Mesodermal cell (in vitro differentiated cells): ENCODE measurements at regions not wholly inside any gene's neighbourhood (a gene's known extent, or its start where the extent isn't known, plus 50 kb on each side); places are given as distances from the start of the nearest gene placed in this dataset.

Source experiments
- H3K27ac ChIP-seq: 2 replicates; pipeline ENCODE4 v1.7.0; 2013; ENCODE audit warnings: mild to moderate bottlenecking, low read depth, low read length, moderate library complexity; ENCODE audit not compliant: severe bottlenecking
- H3K36me3 ChIP-seq: 2 replicates; pipeline ENCODE4 v1.7.1; 2013; ENCODE audit warnings: mild to moderate bottlenecking, low read length, moderate library complexity; ENCODE audit not compliant: control insufficient read depth, insufficient read depth
- H3K4me1 ChIP-seq: one replicate; pipeline ENCODE4 v1.7.1; 2013; ENCODE audit warnings: mild to moderate bottlenecking, low read length; ENCODE audit not compliant: insufficient read depth, control insufficient read depth, poor library complexity, severe bottlenecking
- H3K4me3 ChIP-seq: 2 replicates; pipeline ENCODE4 v1.7.0; 2013; ENCODE audit warnings: low read length, control low read depth, mild to moderate bottlenecking; ENCODE audit not compliant: insufficient read depth, poor library complexity, severe bottlenecking; ENCODE audit errors: extremely low read depth
- H3K9me3 ChIP-seq: 2 replicates; pipeline ENCODE4 v1.7.1; 2013; ENCODE audit warnings: mild to moderate bottlenecking, low read length, moderate library complexity; ENCODE audit not compliant: control insufficient read depth
- WGBS, 2 experiments: methylation state at CpG; one replicate each; pipeline ENCODE4 v1.1.5; 2013; ENCODE audit warnings: missing lambda C conversion rate in 2 of 2; ENCODE audit not compliant: insufficient coverage in 2 of 2; 5-methylcytosine and 5-hydroxymethylcytosine counted together

GRCh38 chr6:11428371-11428770 lies 109.2 kb upstream of the TMEM170B start:
- WGBS, 2 experiments = 20% methylated on average over 1 of the region's 2 CpGs; no CpG with 5 or more reads in 1 of the 2 experiments
- no peaks in the 10 kb centered on the region for H3K9me3 ChIP-seq
- peak overlapping the region; percentile 86 for H3K27ac ChIP-seq
- no peak overlapping the region for H3K4me3 ChIP-seq
- H3K4me1 ChIP-seq = peaks cover 82% of the 10 kb centered on the region
- no peaks in the 10 kb centered on the region for H3K36me3 ChIP-seq

DNA sequence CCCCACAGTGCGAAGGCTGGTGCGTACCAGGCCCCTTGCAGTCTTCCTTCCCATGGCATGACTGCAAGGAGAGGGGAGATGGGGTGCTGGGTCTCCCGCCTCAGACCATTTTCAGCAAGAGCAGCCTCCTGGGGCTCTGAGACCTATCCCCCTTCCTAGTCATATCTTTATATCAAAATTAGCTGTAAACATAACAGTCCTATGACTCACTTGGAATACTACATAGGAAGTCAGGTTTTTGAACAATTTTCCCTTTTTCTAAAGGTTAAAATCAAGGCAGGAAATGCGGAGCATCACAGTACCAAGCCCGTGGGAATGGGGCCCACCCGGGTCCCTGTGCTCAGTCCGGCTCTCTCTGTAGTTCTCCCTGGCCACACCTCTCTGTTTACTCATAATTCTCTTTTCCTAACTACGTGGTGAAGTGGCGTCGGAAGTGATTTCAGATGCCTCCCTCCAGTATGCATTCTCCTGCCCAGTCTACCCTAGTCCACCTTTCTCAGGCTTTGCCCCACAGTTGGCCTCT lies 109.8 kb upstream of the TMEM170B start:
- Histone ChIP-seq H3K9me3 (no peaks in the 10 kb centered on the region), H3K4me3 (no peak overlapping the region), H3K4me1 (peaks cover 83% of the 10 kb centered on the region), H3K27ac (peak overlapping the region; percentile 86), H3K36me3 (no peaks in the 10 kb centered on the region)
- WGBS, 2 experiments = 79 to 80% methylated on average over 7 to 9 of the region's 10 CpGs

DNA sequence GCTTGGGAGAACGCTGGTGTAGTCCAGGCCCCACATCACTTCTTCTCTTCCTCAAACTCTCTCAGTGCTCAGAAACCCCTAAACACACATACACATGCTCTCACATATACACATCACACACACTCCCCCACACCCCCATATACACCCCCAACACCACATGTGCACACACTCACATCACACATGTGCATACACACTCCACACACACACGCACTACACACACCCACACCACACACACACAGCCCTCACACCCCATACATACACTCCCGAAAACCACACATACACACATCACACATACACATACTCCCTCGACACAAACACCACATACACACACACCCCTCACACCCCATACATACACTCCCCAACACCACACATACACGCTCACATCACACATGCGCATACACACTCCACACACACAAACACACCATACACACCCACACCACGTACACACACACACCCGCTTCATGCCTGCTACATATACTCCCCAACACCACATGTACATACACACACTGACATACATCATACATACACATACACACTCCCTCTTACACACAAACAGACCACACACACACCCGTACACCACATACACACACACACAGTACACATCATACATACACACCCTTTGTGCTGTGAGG lies 110.3 kb upstream of the TMEM170B start:
- Histone ChIP-seq H3K4me1 (peaks cover 79% of the 10 kb centered on the region), H3K4me3 (no peak overlapping the region), H3K36me3 (no peaks in the 10 kb centered on the region), H3K9me3 (no peaks in the 10 kb centered on the region), H3K27ac (peak overlapping the region; percentile 86)
- WGBS, 2 experiments = 90 to 94% methylated on average over 6 to 8 of the region's 9 CpGs

DNA sequence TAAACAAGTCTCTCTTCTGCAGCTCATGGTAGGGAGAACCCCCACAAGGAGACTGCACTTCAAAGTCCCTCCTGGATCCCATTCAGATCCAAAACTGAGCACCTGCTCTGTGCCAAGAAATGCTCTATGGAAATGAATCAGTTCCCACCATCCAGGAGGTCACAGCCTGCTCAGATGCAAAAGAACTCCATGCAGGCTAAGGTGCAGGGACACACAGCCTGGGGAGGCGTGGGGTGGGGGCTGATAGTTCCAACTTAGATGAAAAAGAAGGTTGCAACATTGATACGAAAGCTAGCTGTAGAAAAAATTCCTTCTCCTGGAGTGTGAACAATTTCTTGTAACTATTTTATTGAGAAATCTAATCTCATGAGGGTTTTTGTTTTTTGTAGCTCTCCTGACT lies 111.0 kb upstream of the TMEM170B start:
- 100% methylated on average over 1 of the region's 2 CpGs for WGBS, 2 experiments
- Histone ChIP-seq H3K9me3 (no peaks in the 10 kb centered on the region), H3K27ac (no peak overlapping the region), H3K36me3 (no peaks in the 10 kb centered on the region), H3K4me1 (peaks cover 76% of the 10 kb centered on the region), H3K4me3 (no peak overlapping the region)

- WGBS, 2 experiments = 70% methylated on average over 1 of the region's 1 CpG
- peaks cover 74% of the 10 kb centered on the region for H3K4me1 ChIP-seq
- H3K36me3 ChIP-seq = no peaks in the 10 kb centered on the region
- no peaks in the 10 kb centered on the region for H3K9me3 ChIP-seq
- H3K4me3 ChIP-seq = no peak overlapping the region
- H3K27ac ChIP-seq = peak overlapping the region; percentile 83
Observed at GRCh38 chr6:11425876-11426275, 111.7 kb upstream of the TMEM170B start.

DNA sequence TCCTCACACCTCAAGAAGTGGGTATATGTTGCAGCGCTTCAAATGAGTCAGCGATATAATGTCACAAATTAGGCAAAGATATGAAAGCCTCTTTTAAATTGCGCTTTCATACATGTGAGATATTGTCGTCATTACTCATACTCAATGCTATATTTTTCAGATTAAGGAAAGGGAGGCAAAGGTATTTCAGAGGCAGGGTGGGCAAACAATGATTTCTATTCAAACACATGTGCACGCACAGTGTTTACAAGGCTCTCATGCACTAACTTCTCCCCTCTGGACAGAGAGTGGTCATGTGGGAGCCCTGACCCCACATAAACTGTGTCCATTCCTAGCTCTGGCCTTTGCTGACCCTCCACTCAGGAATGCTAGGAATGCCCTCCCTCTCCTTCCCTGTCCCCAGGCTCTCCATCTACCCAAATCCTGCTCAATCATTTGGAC lies 112.1 kb upstream of the TMEM170B start:
- Histone ChIP-seq H3K27ac (peak overlapping the region; percentile 83), H3K9me3 (no peaks in the 10 kb centered on the region), H3K4me3 (no peak overlapping the region), H3K36me3 (no peaks in the 10 kb centered on the region), H3K4me1 (peaks cover 70% of the 10 kb centered on the region)
- WGBS, 2 experiments = 38 to 88% methylated on average over 1 of the region's 5 CpGs

DNA sequence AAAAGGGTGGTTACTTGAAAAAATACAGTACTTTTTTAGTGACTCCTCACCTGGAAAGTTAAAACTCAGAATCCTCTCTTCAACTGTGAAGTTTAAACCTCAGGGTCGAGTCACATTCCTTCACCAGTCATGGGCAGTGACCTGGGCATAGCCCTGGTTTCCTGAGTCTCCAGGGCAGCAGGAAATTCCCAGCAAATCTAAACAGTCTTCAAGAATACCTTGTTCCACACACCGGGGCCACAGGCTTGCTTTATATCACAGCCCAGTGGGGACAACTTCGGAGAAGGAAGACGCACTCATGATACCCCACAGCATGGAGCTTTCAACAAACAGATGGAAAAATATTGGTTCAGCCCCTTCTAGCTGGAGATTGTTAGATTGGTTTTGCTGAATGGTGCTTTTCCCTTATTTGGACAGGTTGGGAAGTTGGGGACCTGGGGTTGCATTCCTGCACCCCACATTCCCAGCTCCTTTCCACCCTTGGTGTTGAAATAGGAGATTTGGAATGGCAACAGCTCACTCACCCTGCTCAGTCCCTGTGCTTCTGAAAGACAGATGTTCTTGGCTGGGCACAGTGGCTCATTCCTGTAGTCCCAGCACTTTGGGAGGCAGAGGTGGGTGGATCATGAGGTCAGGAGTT lies 113.0 kb upstream of the TMEM170B start:
- 23 to 92% methylated on average over 1 to 3 of the region's 4 CpGs for WGBS, 2 experiments
- Histone ChIP-seq H3K4me1 (peaks cover 61% of the 10 kb centered on the region), H3K27ac (no peak overlapping the region), H3K9me3 (peaks cover 3% of the 10 kb centered on the region), H3K36me3 (no peaks in the 10 kb centered on the region), H3K4me3 (no peak overlapping the region)

GRCh38 chr6:11423667-11424066 lies 113.9 kb upstream of the TMEM170B start:
- WGBS, 2 experiments = 100% methylated on average over 1 of the region's 1 CpG; no CpG with 5 or more reads in 1 of the 2 experiments
- H3K36me3 ChIP-seq = no peaks in the 10 kb centered on the region
- H3K9me3 ChIP-seq = peaks cover 3% of the 10 kb centered on the region
- H3K27ac ChIP-seq = no peak overlapping the region
- H3K4me1 ChIP-seq = peaks cover 53% of the 10 kb centered on the region
- no peak overlapping the region for H3K4me3 ChIP-seq

GRCh38 chr6:11423072-11423471 lies 114.5 kb upstream of the TMEM170B start:
- WGBS, 2 experiments = no CpG with 5 or more reads among the region's 1 CpG
- peaks cover 3% of the 10 kb centered on the region for H3K9me3 ChIP-seq

DNA sequence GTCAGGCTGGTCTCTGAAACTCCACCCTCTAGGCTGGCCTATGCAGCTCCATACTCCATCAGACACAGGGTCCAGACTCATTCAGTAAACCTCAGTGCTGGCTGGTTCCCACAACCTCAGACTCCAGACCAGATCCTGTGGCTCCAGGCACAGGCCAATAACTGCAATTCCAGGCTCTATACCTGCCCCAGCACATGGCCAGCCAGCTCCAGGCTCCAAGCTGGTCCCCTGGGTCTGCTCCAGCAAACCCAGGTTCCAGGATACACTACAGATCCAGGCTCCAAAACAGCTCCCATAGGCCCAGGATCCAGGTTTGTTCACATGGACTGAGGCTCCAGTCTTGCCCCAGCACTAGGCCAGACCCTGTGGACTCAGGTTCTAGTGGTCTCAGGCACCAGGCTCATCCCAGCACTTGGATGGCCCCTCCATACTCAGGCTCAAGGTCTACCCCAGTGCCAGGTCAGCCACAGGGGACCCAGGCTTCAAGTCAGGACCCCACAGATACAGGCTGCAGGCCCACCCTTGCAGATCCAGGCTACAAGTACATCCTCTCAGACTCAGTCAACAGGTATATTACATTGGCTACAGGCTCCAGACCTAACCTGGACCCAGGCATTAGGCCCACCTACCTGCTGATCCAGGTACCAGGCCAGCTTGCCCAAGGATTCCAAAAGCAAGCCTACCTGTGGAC lies 117.6 kb upstream of the TMEM170B start:
- Histone ChIP-seq H3K4me3 (no peak overlapping the region), H3K4me1 (peaks cover 17% of the 10 kb centered on the region), H3K27ac (no peak overlapping the region), H3K36me3 (no peaks in the 10 kb centered on the region), H3K9me3 (peaks cover 3% of the 10 kb centered on the region)

More at GRCh38 chr6:11423072-11423471, 114.5 kb upstream of the TMEM170B start:
- Histone ChIP-seq H3K36me3 (no peaks in the 10 kb centered on the region), H3K4me3 (no peak overlapping the region), H3K27ac (no peak overlapping the region), H3K4me1 (peaks cover 47% of the 10 kb centered on the region)
